ENCODE measurements at regions not wholly inside any gene's neighbourhood (a gene's known extent, or its start where the extent isn't known, plus 50 kb on each side); places are given as distances from the start of the nearest gene placed in this dataset.

DNA sequence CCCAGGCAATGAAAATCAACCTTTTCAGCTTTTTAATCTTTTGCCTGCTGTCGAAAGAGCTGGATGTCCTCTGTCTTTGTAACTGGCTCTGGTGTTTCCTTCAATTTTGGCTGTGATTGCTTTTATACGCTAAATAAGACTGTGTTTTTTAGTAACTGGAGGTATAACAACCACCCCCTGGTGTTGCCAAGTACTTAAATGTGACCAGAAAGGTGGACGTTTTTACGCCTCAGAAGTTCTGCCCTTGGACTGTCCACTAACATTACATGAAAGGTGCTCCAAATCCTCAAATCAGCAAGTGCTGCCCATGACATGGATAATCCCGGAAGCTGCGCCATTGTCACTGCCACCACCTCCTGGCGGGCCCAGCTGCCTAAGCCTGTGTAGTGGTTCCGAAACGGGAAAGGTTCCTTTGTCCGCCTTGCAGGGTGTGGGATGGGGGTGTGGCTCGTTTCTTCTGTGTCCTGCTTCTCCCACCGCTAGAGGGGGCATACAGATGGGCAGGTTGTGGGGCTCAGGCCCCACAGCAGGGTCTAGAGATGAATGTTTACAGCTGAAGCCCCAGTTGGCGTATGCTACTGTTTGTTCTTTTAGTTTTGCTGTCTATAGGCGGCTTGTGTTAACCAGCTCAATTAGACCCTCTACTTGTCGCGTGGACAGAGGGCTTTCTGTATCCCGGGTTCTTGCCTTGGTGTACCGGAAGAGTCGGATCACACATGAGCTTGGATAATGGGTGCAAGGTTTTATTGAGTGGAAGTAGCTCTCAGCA is 82.2 kb upstream of the SEPTIN5 start (continued):
- TF ChIP-seq KDM2B (CRISPR knock-in tag; IDR thresholded peaks at IDR 0.05), result 0 out of 2 replicates have a peak, but pooled peaks have one; percentile 51
- peak; percentile 73 for TF ChIP-seq MYC (IDR thresholded peaks at IDR 0.05; ENCODE audit: low read depth, low read length)
- no peak for TF ChIP-seq MYC (CRISPR knock-in tag; IDR thresholded peaks at IDR 0.05; ENCODE audit: borderline replicate concordance, low read depth)
- TF ChIP-seq, protein P1, sequence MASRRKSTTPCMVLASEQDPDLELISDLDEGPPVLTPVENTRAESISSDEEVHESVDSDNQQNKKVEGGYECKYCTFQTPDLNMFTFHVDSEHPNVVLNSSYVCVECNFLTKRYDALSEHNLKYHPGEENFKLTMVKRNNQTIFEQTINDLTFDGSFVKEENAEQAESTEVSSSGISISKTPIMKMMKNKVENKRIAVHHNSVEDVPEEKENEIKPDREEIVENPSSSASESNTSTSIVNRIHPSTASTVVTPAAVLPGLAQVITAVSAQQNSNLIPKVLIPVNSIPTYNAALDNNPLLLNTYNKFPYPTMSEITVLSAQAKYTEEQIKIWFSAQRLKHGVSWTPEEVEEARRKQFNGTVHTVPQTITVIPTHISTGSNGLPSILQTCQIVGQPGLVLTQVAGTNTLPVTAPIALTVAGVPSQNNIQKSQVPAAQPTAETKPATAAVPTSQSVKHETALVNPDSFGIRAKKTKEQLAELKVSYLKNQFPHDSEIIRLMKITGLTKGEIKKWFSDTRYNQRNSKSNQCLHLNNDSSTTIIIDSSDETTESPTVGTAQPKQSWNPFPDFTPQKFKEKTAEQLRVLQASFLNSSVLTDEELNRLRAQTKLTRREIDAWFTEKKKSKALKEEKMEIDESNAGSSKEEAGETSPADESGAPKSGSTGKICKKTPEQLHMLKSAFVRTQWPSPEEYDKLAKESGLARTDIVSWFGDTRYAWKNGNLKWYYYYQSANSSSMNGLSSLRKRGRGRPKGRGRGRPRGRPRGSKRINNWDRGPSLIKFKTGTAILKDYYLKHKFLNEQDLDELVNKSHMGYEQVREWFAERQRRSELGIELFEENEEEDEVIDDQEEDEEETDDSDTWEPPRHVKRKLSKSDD (conservative IDR thresholded peaks at IDR 0.05; ENCODE audit: low read length), result 0 out of 2 replicates have a peak, but pooled peaks have one; percentile 6
- peak; percentile 99 for TF ChIP-seq KLF13 (tag; IDR thresholded peaks at IDR 0.05; ENCODE audit: borderline replicate concordance, low read depth)
- peak; percentile 32; the same call in 1 of the 2 replicates for TF ChIP-seq TEAD4 (IDR thresholded peaks at IDR 0.05; ENCODE audit: low read length)
- TF ChIP-seq TEAD4 (CRISPR knock-in tag; IDR thresholded peaks at IDR 0.05; ENCODE audit: borderline replicate concordance), result no peak
- 0 out of 2 replicates have a peak, but pooled peaks have one; percentile 2 for TF ChIP-seq SPI1 (IDR thresholded peaks at IDR 0.05; ENCODE audit: borderline replicate concordance, low read depth, low read length)
- no peak for TF ChIP-seq ZNF57 (CRISPR knock-in tag; IDR thresholded peaks at IDR 0.05)
- TF ChIP-seq, protein P2, sequence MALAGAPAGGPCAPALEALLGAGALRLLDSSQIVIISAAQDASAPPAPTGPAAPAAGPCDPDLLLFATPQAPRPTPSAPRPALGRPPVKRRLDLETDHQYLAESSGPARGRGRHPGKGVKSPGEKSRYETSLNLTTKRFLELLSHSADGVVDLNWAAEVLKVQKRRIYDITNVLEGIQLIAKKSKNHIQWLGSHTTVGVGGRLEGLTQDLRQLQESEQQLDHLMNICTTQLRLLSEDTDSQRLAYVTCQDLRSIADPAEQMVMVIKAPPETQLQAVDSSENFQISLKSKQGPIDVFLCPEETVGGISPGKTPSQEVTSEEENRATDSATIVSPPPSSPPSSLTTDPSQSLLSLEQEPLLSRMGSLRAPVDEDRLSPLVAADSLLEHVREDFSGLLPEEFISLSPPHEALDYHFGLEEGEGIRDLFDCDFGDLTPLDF (CRISPR knock-in tag; IDR thresholded peaks at IDR 0.05), result peak; percentile 53; the same call in 1 of the 2 replicates
- peak in 1 of 2 experiments; percentile 60; a peak in 1 of 4 replicates for TF ChIP-seq SRF (CRISPR knock-in tag; IDR thresholded peaks at IDR 0.05)
- TF ChIP-seq ELF4 (CRISPR knock-in tag; IDR thresholded peaks at IDR 0.05), result peak; percentile 3; the same call in 1 of the 2 replicates
- TF ChIP-seq GTF2A2 (tag; IDR thresholded peaks at IDR 0.05), result no peak
- TF ChIP-seq, protein P3, sequence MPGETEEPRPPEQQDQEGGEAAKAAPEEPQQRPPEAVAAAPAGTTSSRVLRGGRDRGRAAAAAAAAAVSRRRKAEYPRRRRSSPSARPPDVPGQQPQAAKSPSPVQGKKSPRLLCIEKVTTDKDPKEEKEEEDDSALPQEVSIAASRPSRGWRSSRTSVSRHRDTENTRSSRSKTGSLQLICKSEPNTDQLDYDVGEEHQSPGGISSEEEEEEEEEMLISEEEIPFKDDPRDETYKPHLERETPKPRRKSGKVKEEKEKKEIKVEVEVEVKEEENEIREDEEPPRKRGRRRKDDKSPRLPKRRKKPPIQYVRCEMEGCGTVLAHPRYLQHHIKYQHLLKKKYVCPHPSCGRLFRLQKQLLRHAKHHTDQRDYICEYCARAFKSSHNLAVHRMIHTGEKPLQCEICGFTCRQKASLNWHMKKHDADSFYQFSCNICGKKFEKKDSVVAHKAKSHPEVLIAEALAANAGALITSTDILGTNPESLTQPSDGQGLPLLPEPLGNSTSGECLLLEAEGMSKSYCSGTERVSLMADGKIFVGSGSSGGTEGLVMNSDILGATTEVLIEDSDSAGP (CRISPR knock-in tag; IDR thresholded peaks at IDR 0.05), result peak; percentile 72; the same call in 1 of the 2 replicates
- TF ChIP-seq MEF2D (tag; conservative IDR thresholded peaks at IDR 0.05; ENCODE audit: low read depth), result 0 out of 2 replicates have a peak, but pooled peaks have one; percentile 32
- TF ChIP-seq TFAM (CRISPR knock-in tag; conservative IDR thresholded peaks at IDR 0.05), result no peak
- no peak for TF ChIP-seq LEF1 (IDR thresholded peaks at IDR 0.05)
- peak; percentile 15; the same call in 1 of the 2 replicates for TF ChIP-seq ZNF764 (CRISPR knock-in tag; IDR thresholded peaks at IDR 0.05; ENCODE audit: low read depth)
- TF ChIP-seq, protein P4, sequence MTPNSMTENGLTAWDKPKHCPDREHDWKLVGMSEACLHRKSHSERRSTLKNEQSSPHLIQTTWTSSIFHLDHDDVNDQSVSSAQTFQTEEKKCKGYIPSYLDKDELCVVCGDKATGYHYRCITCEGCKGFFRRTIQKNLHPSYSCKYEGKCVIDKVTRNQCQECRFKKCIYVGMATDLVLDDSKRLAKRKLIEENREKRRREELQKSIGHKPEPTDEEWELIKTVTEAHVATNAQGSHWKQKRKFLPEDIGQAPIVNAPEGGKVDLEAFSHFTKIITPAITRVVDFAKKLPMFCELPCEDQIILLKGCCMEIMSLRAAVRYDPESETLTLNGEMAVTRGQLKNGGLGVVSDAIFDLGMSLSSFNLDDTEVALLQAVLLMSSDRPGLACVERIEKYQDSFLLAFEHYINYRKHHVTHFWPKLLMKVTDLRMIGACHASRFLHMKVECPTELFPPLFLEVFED (CRISPR knock-in tag; conservative IDR thresholded peaks at IDR 0.05), result no peak
- peak; percentile 95 for TF ChIP-seq XRCC5 (IDR thresholded peaks at IDR 0.05; ENCODE audit: low read depth, low read length)
- 0 out of 2 replicates have a peak, but pooled peaks have one; percentile 36 for TF ChIP-seq EHMT2 (IDR thresholded peaks at IDR 0.05)
